ENCODE measurements at regions not wholly inside any gene's neighbourhood (a gene's known extent, or its start where the extent isn't known, plus 50 kb on each side); places are given as distances from the start of the nearest gene placed in this dataset.

- TF ChIP-seq CTCF (IDR thresholded peaks at IDR 0.05), result no peak
- no peak for TF ChIP-seq POLR2A (IDR thresholded peaks at IDR 0.05)
Observed at GRCh38 chr10:83921984-83922860, 217.1 kb upstream of the GHITM start.

Measured in uterus (tissue), 2 donors.